ENCODE measurements at regions not wholly inside any gene's neighbourhood (a gene's known extent, or its start where the extent isn't known, plus 50 kb on each side); places are given as distances from the start of the nearest gene placed in this dataset.

DNA sequence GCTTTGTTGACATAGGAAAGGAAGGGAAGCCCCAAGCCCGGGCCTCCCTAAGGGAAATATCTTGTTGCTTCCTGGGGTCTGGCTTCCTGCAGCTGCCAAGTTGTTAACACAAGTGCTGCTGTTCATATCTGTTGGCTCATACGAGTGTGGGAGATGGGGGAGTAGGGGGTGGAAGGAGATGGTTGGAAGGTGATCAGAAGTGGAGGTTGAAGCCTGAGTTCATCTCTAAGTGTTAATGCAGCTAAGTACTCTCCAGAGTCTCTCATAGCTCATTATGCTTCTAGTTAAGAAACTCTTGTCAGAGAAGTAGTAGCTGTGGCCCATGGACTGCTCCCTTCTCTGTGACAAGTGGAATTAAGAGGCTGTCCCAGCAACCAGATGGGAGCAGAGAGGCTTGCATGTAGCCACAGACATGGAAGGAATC is 319.2 kb upstream of the SPAG17 start:
- no peak for TF ChIP-seq EZH2phosphoT487 (IDR thresholded peaks at IDR 0.05; ENCODE audit: borderline replicate concordance, low read depth, low read length)
- TF ChIP-seq, protein P1, sequence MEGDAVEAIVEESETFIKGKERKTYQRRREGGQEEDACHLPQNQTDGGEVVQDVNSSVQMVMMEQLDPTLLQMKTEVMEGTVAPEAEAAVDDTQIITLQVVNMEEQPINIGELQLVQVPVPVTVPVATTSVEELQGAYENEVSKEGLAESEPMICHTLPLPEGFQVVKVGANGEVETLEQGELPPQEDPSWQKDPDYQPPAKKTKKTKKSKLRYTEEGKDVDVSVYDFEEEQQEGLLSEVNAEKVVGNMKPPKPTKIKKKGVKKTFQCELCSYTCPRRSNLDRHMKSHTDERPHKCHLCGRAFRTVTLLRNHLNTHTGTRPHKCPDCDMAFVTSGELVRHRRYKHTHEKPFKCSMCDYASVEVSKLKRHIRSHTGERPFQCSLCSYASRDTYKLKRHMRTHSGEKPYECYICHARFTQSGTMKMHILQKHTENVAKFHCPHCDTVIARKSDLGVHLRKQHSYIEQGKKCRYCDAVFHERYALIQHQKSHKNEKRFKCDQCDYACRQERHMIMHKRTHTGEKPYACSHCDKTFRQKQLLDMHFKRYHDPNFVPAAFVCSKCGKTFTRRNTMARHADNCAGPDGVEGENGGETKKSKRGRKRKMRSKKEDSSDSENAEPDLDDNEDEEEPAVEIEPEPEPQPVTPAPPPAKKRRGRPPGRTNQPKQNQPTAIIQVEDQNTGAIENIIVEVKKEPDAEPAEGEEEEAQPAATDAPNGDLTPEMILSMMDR (conservative IDR thresholded peaks at IDR 0.05; ENCODE audit: low read length): no peak
- no TSS peak for BruUV-seq (replicated peaks)
- no peak overlapping the region for H3K4me3 ChIP-seq (ENCODE audit: low read depth, low read length, poor library complexity, severe bottlenecking)
- no peaks in the 10 kb centered on the region for H3K79me2 ChIP-seq (ENCODE audit: insufficient read depth, low read depth, low read length)
- ChIA-PET CTCF (ENCODE audit: unreplicated experiment) (no interaction called here), POLR2A (no interaction called here)
- no peaks in the 10 kb centered on the region for H3K9me2 ChIP-seq (ENCODE audit: insufficient read depth, low read length)
- no peaks in the 10 kb centered on the region for H3K4me1 ChIP-seq (ENCODE audit: insufficient read depth, low read length, poor library complexity, severe bottlenecking)
- no peaks in the 10 kb centered on the region for H3K36me3 ChIP-seq (ENCODE audit: insufficient read depth, low read length)
- no peaks in the 10 kb centered on the region for H3K9me3 ChIP-seq (ENCODE audit: low read length)
- intact Hi-C loops (cut with micrococcal nuclease; ENCODE audit: unreplicated experiment): no loop called here
- no peak overlapping the region for H3K4me2 ChIP-seq (ENCODE audit: low read length)
- no peak overlapping the region for H2AFZ ChIP-seq (ENCODE audit: low read length)
- no peak for DNase-seq (ENCODE audit: low spot score)
- H3K27ac ChIP-seq (ENCODE audit: low read depth, low read length, poor library complexity, severe bottlenecking): no peak overlapping the region
- H4K20me1 ChIP-seq (ENCODE audit: insufficient read depth, low read length): no peaks in the 10 kb centered on the region

DNA sequence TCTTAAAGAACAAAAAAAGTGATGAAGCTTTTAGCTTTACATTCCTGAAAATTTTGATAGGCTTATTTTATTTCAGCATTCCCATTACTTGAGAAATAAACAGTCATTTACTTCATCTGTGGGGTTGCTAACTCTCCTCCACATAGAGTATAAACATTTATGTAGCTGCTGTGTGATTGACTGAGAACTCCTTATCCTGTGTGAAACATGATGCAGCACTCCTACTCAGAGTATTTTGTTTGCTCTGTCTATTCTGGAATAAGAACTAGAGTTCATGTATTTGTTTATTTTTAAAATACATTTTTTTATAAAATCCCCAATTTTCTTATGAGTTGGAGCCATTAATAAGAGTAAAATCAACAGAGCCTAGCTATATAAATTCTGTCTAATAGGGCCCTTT is 318.7 kb upstream of the SPAG17 start:
- H3K79me2 ChIP-seq (ENCODE audit: insufficient read depth, low read depth, low read length): no peaks in the 10 kb centered on the region
- no peak overlapping the region for H2AFZ ChIP-seq (ENCODE audit: low read length)
- no TSS peak for BruUV-seq (replicated peaks)
- no peaks in the 10 kb centered on the region for H3K4me1 ChIP-seq (ENCODE audit: insufficient read depth, low read length, poor library complexity, severe bottlenecking)
- intact Hi-C loops (cut with micrococcal nuclease; ENCODE audit: unreplicated experiment): no loop called here
- H3K4me3 ChIP-seq (ENCODE audit: low read depth, low read length, poor library complexity, severe bottlenecking): no peak overlapping the region
- no peaks in the 10 kb centered on the region for H3K36me3 ChIP-seq (ENCODE audit: insufficient read depth, low read length)
- H3K27ac ChIP-seq (ENCODE audit: low read depth, low read length, poor library complexity, severe bottlenecking): no peak overlapping the region
- TF ChIP-seq, protein P1 (conservative IDR thresholded peaks at IDR 0.05; ENCODE audit: low read length): no peak
- no peak for TF ChIP-seq EZH2phosphoT487 (IDR thresholded peaks at IDR 0.05; ENCODE audit: borderline replicate concordance, low read depth, low read length)
- ChIA-PET POLR2A (no interaction called here), CTCF (ENCODE audit: unreplicated experiment) (no interaction called here)
- no peaks in the 10 kb centered on the region for H3K9me2 ChIP-seq (ENCODE audit: insufficient read depth, low read length)
- no peak overlapping the region for H3K4me2 ChIP-seq (ENCODE audit: low read length)
- DNase-seq (ENCODE audit: low spot score): no peak
- H4K20me1 ChIP-seq (ENCODE audit: insufficient read depth, low read length): no peaks in the 10 kb centered on the region
- no peaks in the 10 kb centered on the region for H3K9me3 ChIP-seq (ENCODE audit: low read length)

DNA sequence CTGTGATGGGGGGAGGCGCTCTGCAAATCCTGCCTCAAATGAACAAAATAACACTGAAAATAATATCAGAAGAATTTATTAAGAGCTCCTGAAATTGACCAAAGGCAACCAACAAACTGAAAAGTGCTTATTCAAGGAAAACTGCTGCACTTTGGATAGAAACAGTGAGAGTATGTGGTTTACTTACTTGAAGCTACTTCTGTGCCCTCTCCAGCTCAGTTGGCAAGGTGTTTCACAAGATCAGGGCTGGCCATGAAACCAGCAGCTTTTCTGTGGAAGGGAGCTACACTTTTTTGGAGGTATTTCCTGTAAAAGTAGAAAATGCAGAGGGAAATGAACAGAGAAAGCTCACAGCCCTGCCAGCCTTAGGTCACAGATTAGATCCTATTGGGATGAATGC is 310.0 kb upstream of the SPAG17 start:
- H3K9me3 ChIP-seq (ENCODE audit: low read length): no peaks in the 10 kb centered on the region
- H4K20me1 ChIP-seq (ENCODE audit: insufficient read depth, low read length): no peaks in the 10 kb centered on the region
- H3K27ac ChIP-seq (ENCODE audit: low read depth, low read length, poor library complexity, severe bottlenecking): no peak overlapping the region
- POLR2A ChIA-PET: no interaction called here
- H3K4me1 ChIP-seq (ENCODE audit: insufficient read depth, low read length, poor library complexity, severe bottlenecking): no peaks in the 10 kb centered on the region
- H3K36me3 ChIP-seq (ENCODE audit: insufficient read depth, low read length): no peaks in the 10 kb centered on the region
- CTCF ChIA-PET (ENCODE audit: unreplicated experiment): no interaction called here
- BruUV-seq (replicated peaks): no TSS peak
- DNase-seq (ENCODE audit: low spot score): no peak
- no peak overlapping the region for H3K4me3 ChIP-seq (ENCODE audit: low read depth, low read length, poor library complexity, severe bottlenecking)
- no peak overlapping the region for H2AFZ ChIP-seq (ENCODE audit: low read length)
- no peaks in the 10 kb centered on the region for H3K79me2 ChIP-seq (ENCODE audit: insufficient read depth, low read depth, low read length)
- intact Hi-C loops (cut with micrococcal nuclease; ENCODE audit: unreplicated experiment): no loop called here
- H3K9me2 ChIP-seq (ENCODE audit: insufficient read depth, low read length): no peaks in the 10 kb centered on the region
- H3K4me2 ChIP-seq (ENCODE audit: low read length): no peak overlapping the region
- TF ChIP-seq EZH2phosphoT487 (IDR thresholded peaks at IDR 0.05; ENCODE audit: borderline replicate concordance, low read depth, low read length): no peak
- TF ChIP-seq, protein P1 (conservative IDR thresholded peaks at IDR 0.05; ENCODE audit: low read length): no peak

All from OCI-LY7 (cell line).